ENCODE measurements at regions not wholly inside any gene's neighbourhood (a gene's known extent, or its start where the extent isn't known, plus 50 kb on each side); places are given as distances from the start of the nearest gene placed in this dataset.

DNA sequence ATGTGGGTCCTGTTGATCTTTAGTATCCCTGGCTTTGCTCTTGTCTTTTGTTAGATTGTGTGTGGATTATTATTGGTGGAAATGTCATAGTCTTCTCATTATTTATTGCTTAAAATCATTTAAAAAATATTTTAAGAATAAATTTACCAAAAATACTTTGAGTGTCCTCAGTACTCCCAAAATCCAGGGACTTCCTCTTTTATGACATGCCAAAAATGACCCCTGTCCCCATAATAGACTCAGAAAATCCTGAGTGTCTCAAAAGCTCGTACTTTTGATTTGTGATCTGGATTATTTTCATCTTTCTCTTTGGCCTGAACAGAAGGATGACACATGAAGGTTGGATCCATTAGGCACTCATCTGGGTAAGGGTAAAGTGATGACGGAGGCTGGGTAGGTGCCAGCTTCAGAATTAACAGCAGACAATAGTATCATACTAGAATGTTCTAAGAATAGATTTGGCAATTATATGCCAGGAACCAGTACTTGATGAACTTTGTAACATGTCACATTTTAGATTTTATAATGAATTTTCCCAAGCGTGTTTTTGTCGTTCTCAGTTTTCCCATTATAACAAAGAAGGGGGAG is 602.2 kb upstream of the CDH8 start:
- TF ChIP-seq, protein P1, sequence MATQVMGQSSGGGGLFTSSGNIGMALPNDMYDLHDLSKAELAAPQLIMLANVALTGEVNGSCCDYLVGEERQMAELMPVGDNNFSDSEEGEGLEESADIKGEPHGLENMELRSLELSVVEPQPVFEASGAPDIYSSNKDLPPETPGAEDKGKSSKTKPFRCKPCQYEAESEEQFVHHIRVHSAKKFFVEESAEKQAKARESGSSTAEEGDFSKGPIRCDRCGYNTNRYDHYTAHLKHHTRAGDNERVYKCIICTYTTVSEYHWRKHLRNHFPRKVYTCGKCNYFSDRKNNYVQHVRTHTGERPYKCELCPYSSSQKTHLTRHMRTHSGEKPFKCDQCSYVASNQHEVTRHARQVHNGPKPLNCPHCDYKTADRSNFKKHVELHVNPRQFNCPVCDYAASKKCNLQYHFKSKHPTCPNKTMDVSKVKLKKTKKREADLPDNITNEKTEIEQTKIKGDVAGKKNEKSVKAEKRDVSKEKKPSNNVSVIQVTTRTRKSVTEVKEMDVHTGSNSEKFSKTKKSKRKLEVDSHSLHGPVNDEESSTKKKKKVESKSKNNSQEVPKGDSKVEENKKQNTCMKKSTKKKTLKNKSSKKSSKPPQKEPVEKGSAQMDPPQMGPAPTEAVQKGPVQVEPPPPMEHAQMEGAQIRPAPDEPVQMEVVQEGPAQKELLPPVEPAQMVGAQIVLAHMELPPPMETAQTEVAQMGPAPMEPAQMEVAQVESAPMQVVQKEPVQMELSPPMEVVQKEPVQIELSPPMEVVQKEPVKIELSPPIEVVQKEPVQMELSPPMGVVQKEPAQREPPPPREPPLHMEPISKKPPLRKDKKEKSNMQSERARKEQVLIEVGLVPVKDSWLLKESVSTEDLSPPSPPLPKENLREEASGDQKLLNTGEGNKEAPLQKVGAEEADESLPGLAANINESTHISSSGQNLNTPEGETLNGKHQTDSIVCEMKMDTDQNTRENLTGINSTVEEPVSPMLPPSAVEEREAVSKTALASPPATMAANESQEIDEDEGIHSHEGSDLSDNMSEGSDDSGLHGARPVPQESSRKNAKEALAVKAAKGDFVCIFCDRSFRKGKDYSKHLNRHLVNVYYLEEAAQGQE (IDR thresholded peaks at IDR 0.05; ENCODE audit: insufficient read depth in 1 of 2, low read depth in 2 of 2, low read length in 1 of 2), result no peak
- TF ChIP-seq, protein P2, sequence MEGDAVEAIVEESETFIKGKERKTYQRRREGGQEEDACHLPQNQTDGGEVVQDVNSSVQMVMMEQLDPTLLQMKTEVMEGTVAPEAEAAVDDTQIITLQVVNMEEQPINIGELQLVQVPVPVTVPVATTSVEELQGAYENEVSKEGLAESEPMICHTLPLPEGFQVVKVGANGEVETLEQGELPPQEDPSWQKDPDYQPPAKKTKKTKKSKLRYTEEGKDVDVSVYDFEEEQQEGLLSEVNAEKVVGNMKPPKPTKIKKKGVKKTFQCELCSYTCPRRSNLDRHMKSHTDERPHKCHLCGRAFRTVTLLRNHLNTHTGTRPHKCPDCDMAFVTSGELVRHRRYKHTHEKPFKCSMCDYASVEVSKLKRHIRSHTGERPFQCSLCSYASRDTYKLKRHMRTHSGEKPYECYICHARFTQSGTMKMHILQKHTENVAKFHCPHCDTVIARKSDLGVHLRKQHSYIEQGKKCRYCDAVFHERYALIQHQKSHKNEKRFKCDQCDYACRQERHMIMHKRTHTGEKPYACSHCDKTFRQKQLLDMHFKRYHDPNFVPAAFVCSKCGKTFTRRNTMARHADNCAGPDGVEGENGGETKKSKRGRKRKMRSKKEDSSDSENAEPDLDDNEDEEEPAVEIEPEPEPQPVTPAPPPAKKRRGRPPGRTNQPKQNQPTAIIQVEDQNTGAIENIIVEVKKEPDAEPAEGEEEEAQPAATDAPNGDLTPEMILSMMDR (IDR thresholded peaks at IDR 0.05), result no peak
- no peak for TF ChIP-seq POLR2AphosphoS5 (IDR thresholded peaks at IDR 0.05; ENCODE audit: low read depth, low read length)
- TF ChIP-seq SIN3A (IDR thresholded peaks at IDR 0.05; ENCODE audit: borderline replicate concordance, insufficient read depth, low read depth, low read length), result no peak
- no peak for TF ChIP-seq TCF7L2 (IDR thresholded peaks at IDR 0.05; ENCODE audit: low read depth, low read length)
